ENCODE measurements at regions not wholly inside any gene's neighbourhood (a gene's known extent, or its start where the extent isn't known, plus 50 kb on each side); places are given as distances from the start of the nearest gene placed in this dataset.

GRCh38 chr6:23672737-23673136, 453.3 kb upstream of the NRSN1 start:
- no peak for TF ChIP-seq CTCF (IDR thresholded peaks at IDR 0.05)
- TF ChIP-seq POLR2A (IDR thresholded peaks at IDR 0.05), result no peak
